HUES48 (cell line): ENCODE measurements at regions not wholly inside any gene's neighbourhood (a gene's known extent, or its start where the extent isn't known, plus 50 kb on each side); places are given as distances from the start of the nearest gene placed in this dataset.

Experiments used
- H3K27ac ChIP-seq: one replicate; pipeline ENCODE4 v1.7.0; 2013; ENCODE audit warnings: low read depth, low read length, inconsistent platforms
- H3K27me3 ChIP-seq: 2 replicates; pipeline ENCODE4 v1.6.1; 2013; ENCODE audit warnings: mild to moderate bottlenecking, low read length; ENCODE audit not compliant: control insufficient read depth, insufficient read depth
- H3K36me3 ChIP-seq: 2 replicates; pipeline ENCODE4 v1.6.1; 2013; ENCODE audit warnings: low read length; ENCODE audit not compliant: control insufficient read depth, insufficient read depth
- H3K4me1 ChIP-seq: 2 replicates; pipeline ENCODE4 v1.6.1; 2013; ENCODE audit warnings: mild to moderate bottlenecking, low read length; ENCODE audit not compliant: control insufficient read depth, insufficient read depth
- H3K4me3 ChIP-seq: 2 replicates; pipeline ENCODE4 v1.5.1; 2013; ENCODE audit warnings: mild to moderate bottlenecking, low read depth, low read length
- H3K9ac ChIP-seq: 2 replicates; pipeline ENCODE4 v1.6.1; 2013; ENCODE audit warnings: mild to moderate bottlenecking, low read depth, low read length, moderate library complexity
- H3K9me3 ChIP-seq: 2 replicates; pipeline ENCODE4 v1.6.1; 2013; ENCODE audit warnings: low read length; ENCODE audit not compliant: control insufficient read depth, insufficient read depth

DNA sequence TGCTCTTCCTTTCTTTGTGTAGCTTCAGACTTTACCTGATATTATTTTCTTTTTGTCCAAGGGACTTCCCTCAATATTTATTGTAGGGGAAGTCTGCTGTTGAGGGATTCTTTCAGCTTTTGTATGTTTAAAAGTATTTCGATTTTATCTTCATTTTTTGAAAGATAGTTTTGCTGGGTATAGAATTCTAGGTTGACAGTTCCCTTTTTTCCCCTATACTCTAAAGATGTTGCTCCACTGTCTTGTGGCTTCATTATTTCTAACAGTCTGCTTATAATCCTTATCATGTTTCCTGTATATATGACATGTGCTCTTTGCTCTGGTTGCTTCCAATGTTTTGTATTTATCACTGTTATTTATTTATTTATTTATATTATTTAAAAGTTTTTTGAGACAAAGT lies 57.3 kb downstream of the CYTL1 start:
- H3K4me3 ChIP-seq: no peak overlapping the region

DNA sequence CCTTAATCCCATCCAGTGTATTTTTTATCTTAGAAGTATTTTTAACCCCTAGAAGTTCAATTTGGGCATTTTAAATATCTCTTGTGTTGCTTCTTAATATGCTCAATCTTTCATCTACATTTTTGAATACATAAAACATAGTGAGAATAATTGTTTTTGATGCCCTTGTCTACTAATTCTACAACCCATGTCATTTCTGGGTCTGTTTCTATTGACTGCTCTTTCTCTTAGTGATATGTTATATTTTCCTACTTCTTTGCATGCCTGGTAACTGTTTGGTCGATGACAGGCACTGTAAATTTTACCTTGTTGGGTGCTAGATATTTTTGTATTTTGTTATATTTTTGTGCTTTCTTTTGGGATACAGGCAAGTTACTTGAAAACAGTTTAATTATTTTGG lies 56.3 kb downstream of the CYTL1 start:
- H3K36me3 ChIP-seq: no peaks in the 10 kb centered on the region
- H3K9ac ChIP-seq: no peak overlapping the region
- no peaks in the 10 kb centered on the region for H3K4me1 ChIP-seq
- H3K9me3 ChIP-seq: peaks cover 51% of the 10 kb centered on the region
- no peak overlapping the region for H3K27ac ChIP-seq
- H3K27me3 ChIP-seq: no peaks in the 10 kb centered on the region
- no peak overlapping the region for H3K4me3 ChIP-seq

More for the DNA sequence above, 57.3 kb downstream of the CYTL1 start:
- no peaks in the 10 kb centered on the region for H3K36me3 ChIP-seq
- peaks cover 50% of the 10 kb centered on the region for H3K9me3 ChIP-seq
- H3K4me1 ChIP-seq: no peaks in the 10 kb centered on the region
- no peak overlapping the region for H3K9ac ChIP-seq
- H3K27ac ChIP-seq: no peak overlapping the region
- H3K27me3 ChIP-seq: no peaks in the 10 kb centered on the region
